Subcutaneous abdominal adipose tissue (tissue), 5 donors: ENCODE measurements at regions not wholly inside any gene's neighbourhood (a gene's known extent, or its start where the extent isn't known, plus 50 kb on each side); places are given as distances from the start of the nearest gene placed in this dataset.
A peak's percentile ranks its signal among the peaks of the same experiment; 100 is the strongest.

Experiments used
- H3K27ac ChIP-seq: one replicate; pipeline ENCODE4 v1.7.0; 2013; ENCODE audit warnings: low read depth, mild to moderate bottlenecking, inconsistent platforms, low read length, moderate library complexity
- H3K27me3 ChIP-seq, 5 donors: one replicate each; pipeline ENCODE4 v1.7.0; 2013; ENCODE audit warnings: low read length in 5 of 5, inconsistent platforms in 1 of 5; ENCODE audit not compliant: control insufficient read depth in 5 of 5, insufficient read depth in 4 of 5
- H3K36me3 ChIP-seq, 5 donors: one replicate each; pipeline ENCODE4 v1.7.0; 2013; ENCODE audit warnings: low read length in 5 of 5; ENCODE audit not compliant: control insufficient read depth in 5 of 5, insufficient read depth in 5 of 5
- H3K4me1 ChIP-seq, 5 donors: one replicate each; pipeline ENCODE4 v1.7.0; 2013; ENCODE audit warnings: low read length in 5 of 5, mild to moderate bottlenecking in 3 of 5, moderate library complexity in 1 of 5; ENCODE audit not compliant: control insufficient read depth in 5 of 5, insufficient read depth in 5 of 5
- H3K4me3 ChIP-seq, 5 donors: one replicate each; pipeline ENCODE4 v1.7.0; 2013; ENCODE audit warnings: low read length in 5 of 5, low read depth in 1 of 5
- H3K9ac ChIP-seq, 5 donors: one replicate each; pipeline ENCODE4 v1.7.0; 2013; ENCODE audit warnings: low read length in 5 of 5, mild to moderate bottlenecking in 4 of 5, moderate library complexity in 3 of 5
- H3K9me3 ChIP-seq, 5 donors: one replicate each; pipeline ENCODE4 v1.7.0; 2013; ENCODE audit warnings: low read length in 5 of 5; ENCODE audit not compliant: control insufficient read depth in 5 of 5
- donor health status: healthy.
- donor health status: healthy.
- donor health status: healthy.
- donor health status: healthy.
- donor health status: healthy.

GRCh38 chr4:26218677-26219605, 101.9 kb upstream of the RBPJ start:
- H3K27me3 ChIP-seq, result peaks cover 0 to under 1% (median 0%) of the 10 kb centered on the region in 5 donors
- H3K36me3 ChIP-seq, result no peaks in the 10 kb centered on the region
- H3K9ac ChIP-seq, result no peak overlapping the region
- peak overlapping the region in 3 of 5 donors; percentile 12 to 34 (median 31) for H3K4me3 ChIP-seq
- peaks cover 2 to 23% (median 16%) of the 10 kb centered on the region in 5 donors for H3K4me1 ChIP-seq
- H3K27ac ChIP-seq, result peak overlapping the region; percentile 57
- no peaks in the 10 kb centered on the region for H3K9me3 ChIP-seq

GRCh38 chr4:26220696-26221095, 100.1 kb upstream of the RBPJ start:
- Histone ChIP-seq H3K4me1 (peaks cover 2 to 23% (median 16%) of the 10 kb centered on the region in 5 donors), H3K9me3 (no peaks in the 10 kb centered on the region), H3K9ac (no peak overlapping the region), H3K36me3 (no peaks in the 10 kb centered on the region), H3K27me3 (no peaks in the 10 kb centered on the region), H3K27ac (no peak overlapping the region), H3K4me3 (no peak overlapping the region)

GRCh38 chr4:26223155-26223554, 97.7 kb upstream of the RBPJ start:
- no peaks in the 10 kb centered on the region for H3K36me3 ChIP-seq
- H3K9me3 ChIP-seq, result no peaks in the 10 kb centered on the region
- H3K4me1 ChIP-seq, result peaks cover 1 to 11% (median 7%) of the 10 kb centered on the region in 5 donors
- H3K4me3 ChIP-seq, result no peak overlapping the region
- H3K9ac ChIP-seq, result no peak overlapping the region
- no peaks in the 10 kb centered on the region for H3K27me3 ChIP-seq
- no peak overlapping the region for H3K27ac ChIP-seq

GRCh38 chr4:26226629-26227376, 94.0 kb upstream of the RBPJ start:
- Histone ChIP-seq H3K9me3 (no peaks in the 10 kb centered on the region), H3K36me3 (no peaks in the 10 kb centered on the region), H3K9ac (no peak overlapping the region), H3K4me3 (no peak overlapping the region), H3K27me3 (no peaks in the 10 kb centered on the region), H3K27ac (no peak overlapping the region), H3K4me1 (peaks cover 0 to 11% (median 6%) of the 10 kb centered on the region in 5 donors)

- Histone ChIP-seq H3K4me3 (no peak overlapping the region), H3K36me3 (no peaks in the 10 kb centered on the region), H3K4me1 (peaks cover 0 to 17% (median 9%) of the 10 kb centered on the region in 5 donors), H3K27ac (no peak overlapping the region), H3K27me3 (no peaks in the 10 kb centered on the region), H3K9me3 (no peaks in the 10 kb centered on the region), H3K9ac (no peak overlapping the region)
Measured at GRCh38 chr4:26227601-26228229, 93.1 kb upstream of the RBPJ start.

- Histone ChIP-seq H3K9ac (no peak overlapping the region), H3K4me1 (peaks cover 0 to 17% (median 9%) of the 10 kb centered on the region in 5 donors), H3K36me3 (no peaks in the 10 kb centered on the region), H3K27me3 (no peaks in the 10 kb centered on the region), H3K9me3 (no peaks in the 10 kb centered on the region), H3K4me3 (no peak overlapping the region), H3K27ac (no peak overlapping the region)
Measured at GRCh38 chr4:26228883-26229282, 91.9 kb upstream of the RBPJ start.

- Histone ChIP-seq H3K36me3 (no peaks in the 10 kb centered on the region), H3K4me3 (no peak overlapping the region), H3K4me1 (peaks cover 0 to 19% (median 10%) of the 10 kb centered on the region in 5 donors), H3K9me3 (no peaks in the 10 kb centered on the region), H3K27me3 (no peaks in the 10 kb centered on the region), H3K27ac (no peak overlapping the region), H3K9ac (no peak overlapping the region)
Measured at GRCh38 chr4:26229974-26230373, 90.8 kb upstream of the RBPJ start.

GRCh38 chr4:26233350-26233749, 87.5 kb upstream of the RBPJ start:
- Histone ChIP-seq H3K27me3 (no peaks in the 10 kb centered on the region), H3K4me1 (peaks cover 0 to 32% (median 23%) of the 10 kb centered on the region in 5 donors), H3K9ac (no peak overlapping the region), H3K36me3 (no peaks in the 10 kb centered on the region), H3K4me3 (no peak overlapping the region), H3K9me3 (peaks cover 0 to 3% (median 0%) of the 10 kb centered on the region in 5 donors), H3K27ac (no peak overlapping the region)

- H3K4me1 ChIP-seq, result peaks cover 0 to 39% (median 25%) of the 10 kb centered on the region in 5 donors
- no peak overlapping the region for H3K9ac ChIP-seq
- no peaks in the 10 kb centered on the region for H3K36me3 ChIP-seq
- no peaks in the 10 kb centered on the region for H3K27me3 ChIP-seq
- peaks cover 0 to 3% (median 0%) of the 10 kb centered on the region in 5 donors for H3K9me3 ChIP-seq
- no peak overlapping the region for H3K4me3 ChIP-seq
- H3K27ac ChIP-seq, result peak overlapping the region; percentile 39
Measured at GRCh38 chr4:26235500-26235899, 85.3 kb upstream of the RBPJ start.
